ENCODE measurements at regions not wholly inside any gene's neighbourhood (a gene's known extent, or its start where the extent isn't known, plus 50 kb on each side); places are given as distances from the start of the nearest gene placed in this dataset.

DNA sequence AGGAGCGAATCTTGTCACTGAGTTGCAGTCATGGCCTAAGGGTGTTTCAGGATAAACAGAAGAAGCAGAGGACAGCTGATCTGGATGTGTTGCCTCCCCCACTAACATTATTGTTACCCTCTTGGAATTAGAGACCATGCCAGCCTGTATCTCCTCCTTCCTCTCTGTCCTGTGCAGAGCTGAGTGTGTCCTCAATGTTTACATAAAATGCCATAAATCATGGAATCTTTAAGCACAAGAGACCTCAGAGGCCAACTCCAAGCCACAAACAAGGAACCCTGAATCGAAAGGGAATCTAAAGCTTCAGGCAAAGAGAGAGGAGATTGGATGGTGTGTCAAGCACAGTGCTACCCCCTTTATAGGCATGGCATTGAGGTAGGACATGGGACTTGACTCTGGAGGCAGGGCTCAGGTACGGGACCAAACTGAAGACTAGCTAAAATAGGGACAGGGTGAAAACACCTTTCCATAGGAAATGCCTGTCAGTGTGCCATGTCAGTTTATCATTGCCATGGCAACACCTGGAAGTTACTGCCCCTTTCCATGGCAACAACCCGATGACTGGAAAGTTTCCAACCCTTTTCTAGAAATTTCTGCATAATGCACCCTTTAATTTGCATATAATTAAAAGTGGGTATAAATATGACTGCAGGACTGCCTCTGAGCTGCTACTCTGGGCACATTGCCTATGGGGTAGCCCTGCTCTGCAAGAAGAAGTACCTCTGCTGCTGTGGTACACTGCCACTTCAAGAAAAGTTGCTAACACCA is 489.7 kb downstream of the MIAT start:
- Histone ChIP-seq H3K9me2 (replicated peaks; ENCODE audit: insufficient read depth, low read length) (no peaks in the 10 kb centered on the region), H2AFZ (ENCODE audit: low read length) (no peak overlapping the region), H3K36me3 (replicated peaks; ENCODE audit: insufficient read depth, low read length) (no peaks in the 10 kb centered on the region), H3K79me2 (ENCODE audit: low read length) (no peaks in the 10 kb centered on the region), H3K27me3 (replicated peaks; ENCODE audit: insufficient read depth, low read length) (peaks cover 72% of the 10 kb centered on the region), H3K4me1 (ENCODE audit: low read length) (no peaks in the 10 kb centered on the region), H3K4me2 (ENCODE audit: low read depth, low read length) (no peak overlapping the region), H4K20me1 (ENCODE audit: insufficient read depth, low read length) (no peaks in the 10 kb centered on the region), H3K27ac (ENCODE audit: low read length) (no peak overlapping the region), H3K9ac (ENCODE audit: low read length) (no peak overlapping the region), H3F3A (ENCODE audit: insufficient read depth, low read length) (no peaks in the 10 kb centered on the region), H3K4me3 (ENCODE audit: low read length) (no peak overlapping the region), H3K9me3 (replicated peaks; ENCODE audit: insufficient read depth, low read length) (no peaks in the 10 kb centered on the region)
- DNase-seq: no peak
- TF ChIP-seq, protein P1, sequence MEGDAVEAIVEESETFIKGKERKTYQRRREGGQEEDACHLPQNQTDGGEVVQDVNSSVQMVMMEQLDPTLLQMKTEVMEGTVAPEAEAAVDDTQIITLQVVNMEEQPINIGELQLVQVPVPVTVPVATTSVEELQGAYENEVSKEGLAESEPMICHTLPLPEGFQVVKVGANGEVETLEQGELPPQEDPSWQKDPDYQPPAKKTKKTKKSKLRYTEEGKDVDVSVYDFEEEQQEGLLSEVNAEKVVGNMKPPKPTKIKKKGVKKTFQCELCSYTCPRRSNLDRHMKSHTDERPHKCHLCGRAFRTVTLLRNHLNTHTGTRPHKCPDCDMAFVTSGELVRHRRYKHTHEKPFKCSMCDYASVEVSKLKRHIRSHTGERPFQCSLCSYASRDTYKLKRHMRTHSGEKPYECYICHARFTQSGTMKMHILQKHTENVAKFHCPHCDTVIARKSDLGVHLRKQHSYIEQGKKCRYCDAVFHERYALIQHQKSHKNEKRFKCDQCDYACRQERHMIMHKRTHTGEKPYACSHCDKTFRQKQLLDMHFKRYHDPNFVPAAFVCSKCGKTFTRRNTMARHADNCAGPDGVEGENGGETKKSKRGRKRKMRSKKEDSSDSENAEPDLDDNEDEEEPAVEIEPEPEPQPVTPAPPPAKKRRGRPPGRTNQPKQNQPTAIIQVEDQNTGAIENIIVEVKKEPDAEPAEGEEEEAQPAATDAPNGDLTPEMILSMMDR (IDR thresholded peaks at IDR 0.05; ENCODE audit: low read length): no peak
- TF ChIP-seq EZH2 (optimal IDR thresholded peaks at IDR 0.05; ENCODE audit: low read depth, low read length): no peak
- TF ChIP-seq EZH2phosphoT487 (IDR thresholded peaks at IDR 0.05; ENCODE audit: low read length): no peak

DNA sequence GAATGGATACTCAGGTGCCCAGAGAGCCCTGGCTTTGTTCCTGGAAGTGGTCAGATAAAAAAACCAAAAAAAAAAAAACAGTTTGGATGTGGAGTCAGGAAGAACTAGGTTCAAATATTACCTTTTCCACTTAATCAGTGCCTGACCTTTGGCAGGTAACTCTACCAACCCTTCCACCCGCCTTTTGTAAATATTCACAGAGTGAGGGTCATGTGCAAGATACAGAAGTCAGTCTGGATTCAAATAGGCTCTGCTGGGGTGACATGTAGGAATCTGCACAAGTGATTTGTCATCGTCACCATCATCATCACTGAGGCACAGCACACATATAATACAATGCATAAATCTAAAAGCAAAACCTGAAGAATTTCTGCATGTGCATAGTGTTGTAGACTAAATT is 490.7 kb downstream of the MIAT start:
- H3K4me1 ChIP-seq (ENCODE audit: low read length): no peaks in the 10 kb centered on the region
- no peaks in the 10 kb centered on the region for H3F3A ChIP-seq (ENCODE audit: insufficient read depth, low read length)
- H2AFZ ChIP-seq (ENCODE audit: low read length): no peak overlapping the region
- TF ChIP-seq EZH2phosphoT487 (IDR thresholded peaks at IDR 0.05; ENCODE audit: low read length) (no peak), EZH2 (optimal IDR thresholded peaks at IDR 0.05; ENCODE audit: low read depth, low read length) (no peak)
- TF ChIP-seq, protein P1 (IDR thresholded peaks at IDR 0.05; ENCODE audit: low read length): no peak
- H3K9ac ChIP-seq (ENCODE audit: low read length): no peak overlapping the region
- DNase-seq: no peak
- no peak overlapping the region for H3K4me3 ChIP-seq (ENCODE audit: low read length)
- H3K9me2 ChIP-seq (replicated peaks; ENCODE audit: insufficient read depth, low read length): no peaks in the 10 kb centered on the region
- no peaks in the 10 kb centered on the region for H3K79me2 ChIP-seq (ENCODE audit: low read length)
- H3K4me2 ChIP-seq (ENCODE audit: low read depth, low read length): no peak overlapping the region
- H3K36me3 ChIP-seq (replicated peaks; ENCODE audit: insufficient read depth, low read length): no peaks in the 10 kb centered on the region
- no peaks in the 10 kb centered on the region for H4K20me1 ChIP-seq (ENCODE audit: insufficient read depth, low read length)
- no peak overlapping the region for H3K27ac ChIP-seq (ENCODE audit: low read length)
- peaks cover 68% of the 10 kb centered on the region for H3K27me3 ChIP-seq (replicated peaks; ENCODE audit: insufficient read depth, low read length)
- H3K9me3 ChIP-seq (replicated peaks; ENCODE audit: insufficient read depth, low read length): no peaks in the 10 kb centered on the region

DNA sequence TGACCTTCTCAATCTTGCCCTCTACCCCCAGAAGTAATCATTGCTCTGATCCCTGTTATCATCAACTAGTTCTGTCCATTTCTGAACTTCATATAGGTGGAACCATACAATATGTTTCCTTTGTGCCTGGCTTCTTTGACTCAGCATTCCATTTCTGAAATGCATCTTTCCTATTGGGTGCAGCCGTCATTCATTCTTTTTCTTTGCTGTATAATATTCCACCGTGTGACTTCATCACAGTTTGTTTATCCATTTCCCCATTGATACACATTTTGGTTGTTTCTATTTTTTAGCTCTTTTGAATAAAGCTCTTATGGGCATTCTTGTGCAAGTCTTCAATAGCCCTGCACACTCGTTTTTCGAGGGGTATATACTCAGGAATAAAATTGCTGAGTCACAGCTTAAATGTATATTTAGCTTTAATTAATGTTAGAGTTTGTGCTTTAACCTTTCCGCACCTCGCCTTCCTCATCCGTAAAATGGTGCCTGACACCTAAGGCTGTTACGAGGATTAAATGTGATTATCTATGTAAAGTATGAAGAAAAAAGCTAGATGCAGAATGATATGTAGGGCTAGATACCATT is 491.6 kb downstream of the MIAT start:
- Histone ChIP-seq H3K9me3 (replicated peaks; ENCODE audit: insufficient read depth, low read length) (no peaks in the 10 kb centered on the region), H3K4me1 (ENCODE audit: low read length) (no peaks in the 10 kb centered on the region), H3K4me3 (ENCODE audit: low read length) (no peak overlapping the region), H3K9me2 (replicated peaks; ENCODE audit: insufficient read depth, low read length) (no peaks in the 10 kb centered on the region), H4K20me1 (ENCODE audit: insufficient read depth, low read length) (no peaks in the 10 kb centered on the region), H3K27ac (ENCODE audit: low read length) (no peak overlapping the region), H3K9ac (ENCODE audit: low read length) (no peak overlapping the region), H3F3A (ENCODE audit: insufficient read depth, low read length) (no peaks in the 10 kb centered on the region), H3K79me2 (ENCODE audit: low read length) (no peaks in the 10 kb centered on the region), H2AFZ (ENCODE audit: low read length) (no peak overlapping the region), H3K4me2 (ENCODE audit: low read depth, low read length) (no peak overlapping the region), H3K36me3 (replicated peaks; ENCODE audit: insufficient read depth, low read length) (no peaks in the 10 kb centered on the region), H3K27me3 (replicated peaks; ENCODE audit: insufficient read depth, low read length) (peaks cover 74% of the 10 kb centered on the region)
- no peak for DNase-seq
- TF ChIP-seq, protein P1 (IDR thresholded peaks at IDR 0.05; ENCODE audit: low read length): no peak
- no peak for TF ChIP-seq EZH2 (optimal IDR thresholded peaks at IDR 0.05; ENCODE audit: low read depth, low read length)
- no peak for TF ChIP-seq EZH2phosphoT487 (IDR thresholded peaks at IDR 0.05; ENCODE audit: low read length)

All from MM.1S (cell line).